Left ventricle myocardium superior (tissue), 1 donor: ENCODE measurements at regions not wholly inside any gene's neighbourhood (a gene's known extent, or its start where the extent isn't known, plus 50 kb on each side); places are given as distances from the start of the nearest gene placed in this dataset.
A peak's percentile ranks its signal among the peaks of the same experiment; 100 is the strongest.
"Not testable (repeated sequence)": the region's sequence is repeated elsewhere in the genome, so short reads cannot be mapped to it uniquely, and the experiment has no call there.

Experiments used
- ATAC-seq: fragments of 200-7000 bp; cut with Tn5 transposase; one replicate; pipeline ENCODE4 v1.9.1; 2020; ENCODE audit warnings: mild to moderate bottlenecking, moderate library complexity
- DNase-seq: peaks from one replicate; pipeline ENCODE4 v3.0.0-alpha.2; 2020
- intact Hi-C: fragments of 100-400 bp; cut with micrococcal nuclease; formaldehyde crosslinking; loops from one replicate; pipeline ENCODE4 v1.11.0; 2022
- donor health status: DM: no; HTN: yes; CAD: no; lungs with severe emphysema.

- ATAC-seq: peak; percentile 87
- no peak for DNase-seq
- intact Hi-C loops: no loop called here
Measured at GRCh38 chr7:69358163-69358821, 240.0 kb upstream of the AUTS2 start.

- intact Hi-C loops: no loop called here
- ATAC-seq (peak; percentile 44), DNase-seq (no peak)
Measured at GRCh38 chr7:69359003-69359700, 239.1 kb upstream of the AUTS2 start.

GRCh38 chr7:69360913-69361312 lies 237.4 kb upstream of the AUTS2 start:
- DNase-seq (no peak), ATAC-seq (peak; percentile 34)
- intact Hi-C loops: no loop called here

GRCh38 chr7:69363136-69363535 lies 235.1 kb upstream of the AUTS2 start:
- intact Hi-C loops: no loop called here
- ATAC-seq: no peak
- no peak for DNase-seq

GRCh38 chr7:69364813-69365643 lies 233.2 kb upstream of the AUTS2 start:
- no peak for DNase-seq
- intact Hi-C loops: no loop called here
- no peak for ATAC-seq

GRCh38 chr7:69365651-69366192 lies 232.6 kb upstream of the AUTS2 start:
- intact Hi-C loops: no loop called here
- no peak for DNase-seq
- ATAC-seq: no peak

- no peak for ATAC-seq
Measured at GRCh38 chr7:69367780-69368179, 230.5 kb upstream of the AUTS2 start.

GRCh38 chr7:69373171-69374043 lies 224.9 kb upstream of the AUTS2 start:
- ATAC-seq: no peak
- intact Hi-C loops: no loop called here
- no peak for DNase-seq

More at GRCh38 chr7:69367780-69368179, 230.5 kb upstream of the AUTS2 start:
- DNase-seq: no peak
- intact Hi-C loops: no loop called here

- no peak for DNase-seq
- ATAC-seq: no peak
- intact Hi-C loops: no loop called here
Measured at GRCh38 chr7:69374044-69374425, 224.2 kb upstream of the AUTS2 start.

GRCh38 chr7:69377191-69377590 lies 221.1 kb upstream of the AUTS2 start:
- DNase-seq: no peak
- ATAC-seq: no peak
- intact Hi-C loops: no loop called here

GRCh38 chr7:69388452-69389137 lies 209.7 kb upstream of the AUTS2 start:
- no peak for ATAC-seq
- intact Hi-C loops: no loop called here
- DNase-seq: no peak

GRCh38 chr7:69389216-69389615 lies 209.1 kb upstream of the AUTS2 start:
- intact Hi-C loops: no loop called here
- ATAC-seq: no peak

GRCh38 chr7:69393912-69394311 lies 204.4 kb upstream of the AUTS2 start:
- intact Hi-C loops, DNase-seq, ATAC-seq: not testable (repeated sequence)

More at GRCh38 chr7:69389216-69389615, 209.1 kb upstream of the AUTS2 start:
- DNase-seq: no peak

- intact Hi-C loops: no loop called here
- DNase-seq (no peak), ATAC-seq (peak; percentile 67)
Measured at GRCh38 chr7:69395061-69395714, 203.1 kb upstream of the AUTS2 start.

- no peak for DNase-seq
- intact Hi-C loops: no loop called here
- ATAC-seq: no peak
Measured at GRCh38 chr7:69398986-69399385, 199.3 kb upstream of the AUTS2 start.

GRCh38 chr7:69399401-69399800 lies 198.9 kb upstream of the AUTS2 start:
- DNase-seq (no peak), ATAC-seq (no peak)
- intact Hi-C loops: no loop called here

GRCh38 chr7:69402696-69403095 lies 195.6 kb upstream of the AUTS2 start:
- no peak for ATAC-seq
- intact Hi-C loops: no loop called here

GRCh38 chr7:69403169-69403568 lies 195.1 kb upstream of the AUTS2 start:
- intact Hi-C loops: no loop called here
- DNase-seq (no peak), ATAC-seq (no peak)

More at GRCh38 chr7:69402696-69403095, 195.6 kb upstream of the AUTS2 start:
- DNase-seq: no peak
